Gastrocnemius medialis (tissue), 4 donors: ENCODE measurements at regions not wholly inside any gene's neighbourhood (a gene's known extent, or its start where the extent isn't known, plus 50 kb on each side); places are given as distances from the start of the nearest gene placed in this dataset.

ENCODE experiments used
- POLR2A ChIP-seq, 2 donors: fragments of 450-650 bp; IDR thresholded peaks; one replicate each; pipeline ENCODE4 v1.6.1; 2017; ENCODE audit warnings: antibody characterized with exemption in 2 of 2, mild to moderate bottlenecking in 2 of 2, moderate library complexity in 2 of 2
- TF ChIP-seq, protein P1 (sequence below), 5 experiments: fragments of 450-650 bp in 3 of 5; fragments of 200-600 bp in 2 of 5; sonication (generic) in 2 of 5; IDR thresholded peaks in 4 of 5; conservative IDR thresholded peaks in 1 of 5; 1 replicate in 4 of 5; 2 replicates in 1 of 5; pipeline ENCODE4 v1.5.1; 2016 to 2019; ENCODE audit warnings: antibody characterized with exemption in 5 of 5, mild to moderate bottlenecking in 3 of 5, moderate library complexity in 3 of 5

DNA sequence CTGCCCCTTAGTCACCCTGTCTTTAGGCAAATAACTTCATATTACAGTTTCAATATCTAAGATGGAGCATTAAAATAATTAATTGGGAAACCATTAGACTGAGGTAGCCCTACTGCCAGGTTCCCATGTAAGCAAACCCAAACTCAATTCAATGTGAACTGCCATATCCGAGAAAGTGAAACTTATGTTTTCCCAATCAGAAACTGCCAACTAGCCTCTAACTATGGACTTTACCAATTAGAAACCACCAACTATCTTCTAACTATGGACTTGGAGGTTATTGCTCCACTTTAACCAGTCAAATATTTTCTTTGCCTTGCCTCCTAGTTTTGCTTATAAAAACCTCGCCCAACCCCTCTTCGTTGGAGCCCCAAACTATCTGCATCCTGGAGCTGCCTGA, 218.5 kb downstream of the ENC1 start:
- TF ChIP-seq, protein P1, sequence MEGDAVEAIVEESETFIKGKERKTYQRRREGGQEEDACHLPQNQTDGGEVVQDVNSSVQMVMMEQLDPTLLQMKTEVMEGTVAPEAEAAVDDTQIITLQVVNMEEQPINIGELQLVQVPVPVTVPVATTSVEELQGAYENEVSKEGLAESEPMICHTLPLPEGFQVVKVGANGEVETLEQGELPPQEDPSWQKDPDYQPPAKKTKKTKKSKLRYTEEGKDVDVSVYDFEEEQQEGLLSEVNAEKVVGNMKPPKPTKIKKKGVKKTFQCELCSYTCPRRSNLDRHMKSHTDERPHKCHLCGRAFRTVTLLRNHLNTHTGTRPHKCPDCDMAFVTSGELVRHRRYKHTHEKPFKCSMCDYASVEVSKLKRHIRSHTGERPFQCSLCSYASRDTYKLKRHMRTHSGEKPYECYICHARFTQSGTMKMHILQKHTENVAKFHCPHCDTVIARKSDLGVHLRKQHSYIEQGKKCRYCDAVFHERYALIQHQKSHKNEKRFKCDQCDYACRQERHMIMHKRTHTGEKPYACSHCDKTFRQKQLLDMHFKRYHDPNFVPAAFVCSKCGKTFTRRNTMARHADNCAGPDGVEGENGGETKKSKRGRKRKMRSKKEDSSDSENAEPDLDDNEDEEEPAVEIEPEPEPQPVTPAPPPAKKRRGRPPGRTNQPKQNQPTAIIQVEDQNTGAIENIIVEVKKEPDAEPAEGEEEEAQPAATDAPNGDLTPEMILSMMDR (IDR thresholded peaks at IDR 0.05 in 4 of 5, conservative IDR thresholded peaks at IDR 0.05 in 1 of 5): no peak
- TF ChIP-seq POLR2A (IDR thresholded peaks at IDR 0.05): no peak
